KMS-11 (cell line): ENCODE measurements at regions not wholly inside any gene's neighbourhood (a gene's known extent, or its start where the extent isn't known, plus 50 kb on each side); places are given as distances from the start of the nearest gene placed in this dataset.
"Not testable (repeated sequence)": the region's sequence is repeated elsewhere in the genome, so short reads cannot be mapped to it uniquely, and the experiment has no call there.

ENCODE experiments used
- H2AFZ ChIP-seq: fragments of 200-600 bp; sonication (generic); 2 replicates; pipeline ENCODE4 v1.6.1; 2016; ENCODE audit warnings: antibody characterized with exemption, mixed run types, low read depth
- H3K27ac ChIP-seq: fragments of 200-600 bp; sonication (generic); 2 replicates; pipeline ENCODE4 v1.6.1; 2016; ENCODE audit warnings: mild to moderate bottlenecking, mixed run types
- H3K27me3 ChIP-seq: fragments of 200-600 bp; sonication (generic); 2 replicates; pipeline ENCODE4 v1.6.1; 2017; ENCODE audit warnings: mild to moderate bottlenecking, low read depth, mixed run types, moderate library complexity; ENCODE audit not compliant: insufficient read depth
- H3K36me3 ChIP-seq: fragments of 200-600 bp; sonication (generic); 2 replicates; pipeline ENCODE4 v1.6.1; 2017; ENCODE audit warnings: mild to moderate bottlenecking, mixed run types; ENCODE audit not compliant: insufficient read depth
- H3K4me1 ChIP-seq: fragments of 200-600 bp; sonication (generic); 2 replicates; pipeline ENCODE4 v1.6.1; 2016; ENCODE audit warnings: mild to moderate bottlenecking, low read depth, mixed run types; ENCODE audit not compliant: poor library complexity, severe bottlenecking
- H3K4me2 ChIP-seq: fragments of 200-600 bp; sonication (generic); 2 replicates; pipeline ENCODE4 v1.7.0; 2016; ENCODE audit warnings: mild to moderate bottlenecking, mixed run types
- H3K4me3 ChIP-seq: fragments of 200-600 bp; sonication (generic); IDR thresholded peaks from 2 replicates; pipeline ENCODE4 v1.6.1; 2017; ENCODE audit warnings: low read depth, low read length, mixed read lengths; ENCODE audit not compliant: insufficient read depth
- H3K79me2 ChIP-seq: fragments of 200-600 bp; sonication (generic); 2 replicates; pipeline ENCODE4 v1.6.1; 2016; ENCODE audit warnings: low read depth, mixed run types; ENCODE audit not compliant: insufficient read depth
- H3K9ac ChIP-seq: fragments of 200-600 bp; sonication (generic); 2 replicates; pipeline ENCODE4 v1.6.1; 2016; ENCODE audit warnings: mild to moderate bottlenecking, mixed run types
- H4K20me1 ChIP-seq: fragments of 200-600 bp; sonication (generic); 2 replicates; pipeline ENCODE4 v1.6.1; 2016; ENCODE audit warnings: mild to moderate bottlenecking, mixed run types; ENCODE audit not compliant: insufficient read depth
- CTCF ChIP-seq: fragments of 200-600 bp; sonication (generic); conservative IDR thresholded peaks from 2 replicates; pipeline ENCODE4 v1.6.1; 2017; ENCODE audit warnings: low read depth, mild to moderate bottlenecking, antibody characterized with exemption, low read length, moderate library complexity, mixed read lengths

DNA sequence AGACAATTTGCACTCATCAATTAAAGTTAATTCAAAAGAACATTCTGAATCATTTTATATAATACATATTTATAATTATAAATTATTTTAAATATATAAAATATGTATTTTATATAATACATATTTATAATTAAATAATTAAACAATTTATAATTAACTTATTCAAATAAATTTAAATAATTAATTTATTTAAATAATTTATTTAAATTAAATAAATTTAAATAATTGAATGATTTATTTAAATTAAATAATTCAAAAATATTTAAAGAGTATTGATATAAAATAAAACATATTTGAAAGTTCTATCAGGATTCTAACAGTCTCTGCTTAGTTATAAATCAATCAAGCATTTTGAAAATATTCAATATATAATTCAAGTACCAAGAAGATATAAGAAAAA is 775.5 kb upstream of the CTNND2 start:
- Histone ChIP-seq H3K27ac (no peak overlapping the region), H3K4me1 (no peaks in the 10 kb centered on the region), H3K27me3 (no peaks in the 10 kb centered on the region), H3K9ac (no peak overlapping the region), H3K4me2 (no peak overlapping the region), H2AFZ (no peak overlapping the region), H4K20me1 (no peaks in the 10 kb centered on the region), H3K36me3 (no peaks in the 10 kb centered on the region), H3K4me3 (no peak overlapping the region), H3K79me2 (no peaks in the 10 kb centered on the region)
- no peak for TF ChIP-seq CTCF

DNA sequence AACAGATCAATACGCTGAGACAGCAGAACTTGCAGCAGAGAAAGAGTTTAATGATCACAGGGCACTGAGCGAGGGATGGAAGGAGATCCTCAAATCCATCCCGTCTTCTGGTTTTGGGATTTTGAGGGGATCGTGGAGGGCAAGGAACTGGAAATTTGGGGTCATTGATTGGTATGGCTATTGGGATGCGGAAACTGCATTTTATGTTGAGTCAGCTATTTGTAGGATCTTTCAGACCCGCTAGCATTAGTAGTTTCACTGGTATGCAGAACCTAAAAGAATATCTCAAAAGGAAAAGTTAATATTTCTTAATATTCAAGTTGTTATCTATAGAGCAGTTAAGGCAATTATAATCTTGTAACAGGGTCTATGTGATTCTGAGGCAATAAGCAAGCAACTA is 771.7 kb upstream of the CTNND2 start:
- H3K36me3 ChIP-seq, result no peaks in the 10 kb centered on the region

DNA sequence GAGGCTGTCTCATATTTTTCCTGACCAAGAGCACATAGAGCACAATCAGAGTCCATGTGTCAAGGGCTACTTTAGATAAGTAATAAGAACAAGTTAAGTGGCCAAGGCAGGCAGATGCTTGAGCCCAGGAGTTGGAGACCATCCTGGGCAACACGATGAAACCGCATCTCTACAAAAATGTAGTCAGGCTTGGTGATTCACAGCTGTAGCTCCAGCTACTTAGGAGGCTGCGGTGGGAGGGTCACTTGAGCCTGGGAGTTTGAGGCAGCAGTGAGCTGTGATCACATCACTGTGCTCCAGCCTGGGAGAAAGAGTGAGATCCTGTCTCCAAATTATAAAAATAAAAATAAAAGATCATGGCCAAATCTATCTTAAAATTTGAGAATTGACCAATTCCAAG is 767.9 kb upstream of the CTNND2 start:
- Histone ChIP-seq H3K36me3 (no peaks in the 10 kb centered on the region), H2AFZ (no peak overlapping the region), H3K4me2 (no peak overlapping the region), H3K4me3 (no peak overlapping the region), H3K27ac (no peak overlapping the region), H3K27me3 (no peaks in the 10 kb centered on the region), H3K79me2 (no peaks in the 10 kb centered on the region), H3K9ac (no peak overlapping the region), H3K4me1 (no peaks in the 10 kb centered on the region), H4K20me1 (no peaks in the 10 kb centered on the region)
- TF ChIP-seq CTCF, result no peak

More for the DNA sequence above, 771.7 kb upstream of the CTNND2 start:
- TF ChIP-seq CTCF, result no peak
- Histone ChIP-seq H3K4me3 (no peak overlapping the region), H3K79me2 (no peaks in the 10 kb centered on the region), H2AFZ (no peak overlapping the region), H3K27me3 (no peaks in the 10 kb centered on the region), H3K27ac (no peak overlapping the region), H3K4me2 (no peak overlapping the region), H3K4me1 (no peaks in the 10 kb centered on the region), H3K9ac (no peak overlapping the region), H4K20me1 (no peaks in the 10 kb centered on the region)

DNA sequence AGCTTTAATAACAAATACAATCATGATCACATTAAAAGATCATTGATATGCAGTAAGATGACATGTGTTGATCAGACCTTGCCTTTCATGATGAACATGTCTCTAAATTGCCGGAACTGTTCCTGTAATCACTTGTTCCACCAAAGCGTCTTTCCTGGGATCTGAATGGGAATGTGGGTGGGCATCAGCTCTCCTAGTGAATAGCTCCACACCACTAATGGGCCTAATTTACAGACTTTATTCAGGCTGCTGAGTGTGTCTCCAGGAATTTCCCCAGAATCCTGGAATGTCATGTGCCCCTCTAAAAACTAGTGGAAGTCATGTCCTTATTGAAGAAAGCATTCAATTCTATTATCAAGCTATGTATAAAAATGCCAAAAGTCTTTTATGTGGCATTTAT is 765.1 kb upstream of the CTNND2 start:
- Histone ChIP-seq H3K4me1 (no peaks in the 10 kb centered on the region), H3K36me3 (no peaks in the 10 kb centered on the region), H2AFZ (no peak overlapping the region), H3K27me3 (no peaks in the 10 kb centered on the region), H4K20me1 (no peaks in the 10 kb centered on the region), H3K9ac (no peak overlapping the region), H3K4me2 (no peak overlapping the region), H3K79me2 (no peaks in the 10 kb centered on the region), H3K27ac (no peak overlapping the region), H3K4me3 (no peak overlapping the region)
- no peak for TF ChIP-seq CTCF

- no peaks in the 10 kb centered on the region for H4K20me1 ChIP-seq
- TF ChIP-seq CTCF, result no peak
- no peak overlapping the region for H3K4me2 ChIP-seq
- H3K9ac ChIP-seq, result no peak overlapping the region
- no peaks in the 10 kb centered on the region for H3K36me3 ChIP-seq
- H3K27me3 ChIP-seq, result no peaks in the 10 kb centered on the region
- no peak overlapping the region for H3K4me3 ChIP-seq
- H2AFZ ChIP-seq, result no peak overlapping the region
- H3K27ac ChIP-seq, result no peak overlapping the region
- H3K4me1 ChIP-seq, result no peaks in the 10 kb centered on the region
- no peaks in the 10 kb centered on the region for H3K79me2 ChIP-seq
Observed at GRCh38 chr5:12668564-12668963, 764.3 kb upstream of the CTNND2 start.

GRCh38 chr5:12667818-12668217 is 763.6 kb upstream of the CTNND2 start:
- not testable (repeated sequence) for H4K20me1 ChIP-seq, H3K4me2 ChIP-seq, H3K9ac ChIP-seq, H3K27me3 ChIP-seq, H3K79me2 ChIP-seq, H3K36me3 ChIP-seq, H2AFZ ChIP-seq, H3K4me1 ChIP-seq, H3K27ac ChIP-seq, H3K4me3 ChIP-seq

DNA sequence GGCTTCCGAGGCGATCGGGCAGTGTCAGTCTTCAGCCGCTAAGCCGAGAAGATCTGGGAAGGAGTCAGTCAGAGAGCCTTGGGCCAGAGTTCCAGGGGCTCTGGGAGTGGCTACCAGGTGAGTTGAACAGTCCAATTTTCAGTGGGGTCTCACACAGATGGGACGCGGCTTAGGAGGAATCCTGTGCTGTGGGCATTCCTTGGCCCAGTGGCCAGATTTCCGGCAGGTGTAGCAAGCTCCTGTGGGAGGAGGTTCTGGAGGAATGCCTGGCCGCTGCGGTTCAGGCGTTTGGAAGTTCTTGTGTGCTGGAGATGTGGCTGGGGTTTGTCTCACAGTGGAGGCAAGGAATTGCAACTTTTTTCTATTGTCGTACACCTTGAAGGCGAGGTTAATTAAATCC is 761.5 kb upstream of the CTNND2 start:
- H3K4me3 ChIP-seq, H3K79me2 ChIP-seq, H3K27me3 ChIP-seq, H3K27ac ChIP-seq, H3K9ac ChIP-seq, H3K36me3 ChIP-seq, H2AFZ ChIP-seq, H3K4me1 ChIP-seq, H3K4me2 ChIP-seq, H4K20me1 ChIP-seq: not testable (repeated sequence)
